Inflammatory macrophage (primary cell): ENCODE measurements at regions not wholly inside any gene's neighbourhood (a gene's known extent, or its start where the extent isn't known, plus 50 kb on each side); places are given as distances from the start of the nearest gene placed in this dataset.

Experiments
- DNase-seq, 2 donors: peaks; one replicate each; pipeline ENCODE4 v3.0.0-alpha.2; 2020 to 2022

DNA sequence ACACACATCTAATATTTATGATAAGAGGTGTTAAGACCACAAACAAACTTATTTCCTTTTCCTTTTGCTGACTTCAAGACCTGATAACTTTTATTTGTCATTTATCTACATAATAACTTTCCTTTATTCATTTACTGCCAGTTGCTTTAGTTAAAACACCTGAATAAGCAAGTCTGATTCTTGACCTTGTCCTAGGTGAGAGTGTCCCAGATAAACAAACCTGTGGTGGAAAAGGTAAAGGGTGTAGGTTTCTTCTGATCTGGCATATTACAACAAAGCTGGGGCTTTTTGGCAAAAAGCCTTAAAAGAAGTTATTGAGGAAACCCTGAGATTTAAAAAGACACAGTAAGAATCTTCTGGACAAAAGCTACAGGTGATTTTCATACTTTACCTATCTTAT, 191.5 kb downstream of the ZBBX start:
- no peak for DNase-seq

DNA sequence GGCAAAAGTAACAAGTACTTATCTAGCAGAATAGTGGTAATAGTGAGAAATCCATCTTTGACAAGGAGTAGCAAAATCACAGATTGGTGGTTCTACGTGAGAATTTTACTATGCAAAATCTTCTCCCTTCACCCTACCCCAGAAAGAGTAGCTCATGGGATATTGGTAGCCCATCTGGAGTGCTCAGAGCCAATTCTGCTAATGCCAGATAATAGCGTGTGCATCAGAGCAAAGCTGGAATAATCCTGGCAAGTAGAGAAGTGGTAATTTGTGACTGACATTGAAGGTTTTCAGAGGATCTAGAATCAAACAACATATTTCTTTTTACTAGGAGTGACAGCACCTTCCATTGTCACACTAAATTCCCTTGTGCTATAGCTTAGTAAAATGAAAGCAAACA, 192.9 kb downstream of the ZBBX start:
- DNase-seq: no peak

DNA sequence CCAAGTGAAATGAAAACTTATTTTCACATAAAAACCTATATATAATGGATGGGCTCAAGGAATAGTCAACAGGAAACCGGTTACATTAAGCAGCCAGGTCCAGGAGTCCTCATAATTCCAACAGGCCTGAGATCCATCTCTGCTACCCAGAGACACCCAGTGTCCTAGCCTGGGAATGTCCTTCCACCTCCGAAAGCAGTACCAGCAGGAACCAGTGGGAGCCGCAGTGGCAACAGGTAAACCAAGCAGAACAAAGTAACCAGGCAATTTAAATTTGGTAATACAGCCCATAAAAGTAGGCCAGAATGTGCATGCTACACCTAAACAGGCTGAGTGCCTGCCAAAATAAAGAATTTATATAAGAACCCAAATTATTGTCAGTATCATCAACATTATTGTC, 195.6 kb downstream of the ZBBX start:
- no peak for DNase-seq

DNA sequence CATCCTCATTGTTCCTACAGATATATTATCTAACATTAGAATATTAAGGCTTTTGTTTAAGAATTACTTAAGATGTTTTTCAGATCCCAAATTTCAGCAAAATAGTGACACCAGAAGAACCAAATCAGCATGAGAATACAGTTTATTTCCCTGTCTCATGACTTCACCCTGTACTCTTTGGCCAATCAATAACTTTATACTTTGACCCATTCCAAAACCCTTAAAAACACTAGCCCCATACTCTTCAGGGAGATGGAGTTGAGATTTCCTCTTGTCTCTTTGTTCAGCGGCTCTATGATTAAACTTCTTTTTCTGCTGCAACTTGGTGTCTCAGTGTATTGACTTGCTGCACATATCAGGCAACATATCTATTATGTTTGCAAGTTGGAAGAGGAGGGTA, 207.7 kb downstream of the ZBBX start:
- DNase-seq: no peak

DNA sequence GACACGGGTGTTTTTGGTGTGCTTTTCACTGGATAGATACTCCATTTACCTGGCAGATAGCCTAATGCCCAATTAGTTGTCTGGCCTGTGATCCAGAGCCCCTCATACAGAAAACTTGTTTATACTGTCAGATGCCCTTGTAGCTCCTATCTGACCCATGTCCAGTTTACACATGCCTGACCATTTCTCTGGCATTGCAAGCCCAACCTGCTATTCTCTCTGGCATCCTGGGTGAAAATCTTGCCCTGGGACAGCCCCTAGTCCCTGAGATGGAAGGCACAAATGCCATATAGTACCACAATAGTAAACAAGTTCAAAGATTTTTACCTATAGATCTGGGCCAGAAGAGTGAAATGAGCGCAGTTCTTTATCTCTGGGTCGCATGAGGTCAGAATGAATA, 212.6 kb downstream of the ZBBX start:
- no peak for DNase-seq

DNA sequence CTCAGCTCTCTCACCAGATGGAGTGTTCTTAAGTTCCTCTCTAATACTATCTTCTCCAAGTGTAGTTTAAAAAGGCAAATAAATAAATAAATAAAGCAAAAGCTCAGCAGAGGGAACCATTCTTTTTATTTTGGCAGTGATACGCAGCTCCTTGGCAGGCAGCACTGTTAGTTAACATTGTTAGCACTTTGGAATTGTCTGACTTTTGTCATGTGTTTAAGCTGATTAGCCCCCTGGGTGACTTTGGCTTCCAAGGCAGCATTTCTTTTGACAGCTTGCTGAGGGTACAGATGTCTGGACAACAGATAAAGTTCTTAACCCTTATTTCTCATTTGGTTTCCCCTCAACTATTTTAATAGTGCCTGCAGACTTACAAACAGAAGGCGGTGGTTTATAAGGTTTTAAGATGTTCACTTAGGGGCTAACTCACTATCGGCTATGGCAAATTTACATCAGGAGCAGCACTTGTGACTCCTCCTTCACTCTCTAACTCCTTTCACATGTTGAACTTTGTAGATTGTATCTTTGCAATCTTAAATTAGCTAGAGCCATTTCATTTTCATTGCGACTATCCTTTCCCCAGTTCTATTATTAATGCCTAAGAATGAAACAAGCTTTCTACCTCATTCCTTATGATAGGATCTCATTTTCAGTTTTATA, 213.4 kb downstream of the ZBBX start:
- DNase-seq: no peak

DNA sequence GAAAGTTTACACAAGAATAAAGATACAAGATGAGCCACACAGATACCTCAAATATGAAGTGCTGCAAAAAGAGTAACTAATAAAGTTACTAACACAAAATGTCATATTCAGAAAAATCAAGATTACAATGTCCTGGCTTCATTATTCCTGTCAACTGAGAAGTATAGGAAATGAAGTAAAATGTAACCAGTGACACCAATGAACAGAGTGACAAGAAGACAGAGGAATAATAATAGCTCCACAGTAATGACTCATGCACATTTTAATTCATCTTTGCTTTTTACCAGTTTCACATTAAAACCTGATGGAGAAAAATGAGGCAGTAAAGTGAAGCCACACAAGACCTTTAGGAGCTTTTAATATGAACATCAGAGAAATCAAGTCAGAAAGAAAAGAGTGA, 214.1 kb downstream of the ZBBX start:
- DNase-seq: no peak

DNA sequence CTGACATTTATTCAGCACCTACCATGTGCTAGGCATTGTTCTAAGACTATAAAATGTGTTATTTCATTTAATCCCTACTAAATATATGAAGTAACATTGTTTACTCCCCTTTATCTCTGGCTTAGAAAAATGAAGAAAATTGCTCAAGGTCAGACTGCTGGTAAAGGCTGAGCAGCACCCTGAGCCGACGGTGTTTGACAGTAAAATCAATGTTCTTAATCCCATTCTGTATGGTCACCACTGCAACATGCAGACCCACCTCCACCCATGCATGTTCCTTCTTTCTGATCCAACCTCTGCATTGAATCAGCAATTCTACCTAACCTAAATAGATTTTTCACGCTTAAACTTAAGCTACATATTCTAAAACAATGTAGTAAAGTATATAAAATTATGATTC, 216.5 kb downstream of the ZBBX start:
- DNase-seq: no peak

DNA sequence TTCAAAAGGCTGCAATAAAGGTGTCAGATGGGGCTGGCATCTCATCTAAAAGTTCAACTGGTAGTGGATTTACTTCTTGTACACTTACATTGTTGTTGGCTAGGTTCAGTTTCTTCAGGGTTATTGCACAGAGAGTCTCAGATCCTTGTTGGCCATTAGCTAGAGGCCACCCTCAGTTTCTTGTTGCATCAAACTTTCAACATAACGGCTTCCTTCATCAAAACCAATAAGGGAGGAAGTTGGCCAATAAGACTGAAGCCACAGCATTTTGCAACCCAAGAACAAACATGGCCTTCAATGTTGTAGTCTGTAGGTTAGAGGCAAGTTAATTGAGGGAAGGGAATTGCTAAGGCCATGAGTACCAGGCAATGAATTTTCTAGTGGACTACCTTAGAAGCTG, 218.0 kb downstream of the ZBBX start:
- peak; percentile 82 to 84 for DNase-seq

DNA sequence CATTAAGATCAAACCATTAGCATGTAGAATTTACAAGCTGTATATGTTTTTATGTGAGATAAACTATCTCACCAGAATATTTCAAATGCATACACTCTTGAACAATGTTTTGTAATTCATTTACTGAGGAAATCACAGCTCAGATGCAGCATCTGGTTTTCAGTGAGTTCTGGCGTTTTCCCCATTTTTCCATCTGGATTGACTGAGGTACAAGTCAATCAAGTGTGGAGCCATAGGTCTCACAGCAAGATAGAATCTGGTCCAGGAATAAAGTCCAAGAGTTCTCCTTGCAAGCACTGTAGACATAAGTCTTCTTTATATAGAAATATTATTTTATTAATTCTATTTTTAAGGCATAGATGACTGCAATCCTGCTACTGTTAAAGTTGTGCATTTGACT, 219.3 kb downstream of the ZBBX start:
- DNase-seq: no peak

DNA sequence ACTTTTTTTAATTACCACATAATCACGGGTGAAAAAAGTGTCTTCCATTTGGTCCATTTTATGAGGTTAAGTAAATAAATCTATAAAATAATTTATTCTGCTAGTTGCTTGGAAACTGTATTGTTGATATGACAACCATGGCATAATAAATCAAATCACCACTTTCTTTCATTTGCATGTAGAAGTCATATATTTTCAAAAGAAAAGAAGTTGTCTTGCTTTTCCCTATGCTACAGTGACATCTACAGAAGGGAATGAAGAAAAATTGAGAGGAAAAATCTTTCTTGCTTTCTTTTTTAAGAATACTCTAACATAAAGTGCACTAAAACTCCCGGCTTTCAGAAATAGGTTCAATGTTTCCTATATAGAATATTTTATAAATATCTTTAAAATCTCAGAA, 228.5 kb downstream of the ZBBX start:
- DNase-seq: no peak

DNA sequence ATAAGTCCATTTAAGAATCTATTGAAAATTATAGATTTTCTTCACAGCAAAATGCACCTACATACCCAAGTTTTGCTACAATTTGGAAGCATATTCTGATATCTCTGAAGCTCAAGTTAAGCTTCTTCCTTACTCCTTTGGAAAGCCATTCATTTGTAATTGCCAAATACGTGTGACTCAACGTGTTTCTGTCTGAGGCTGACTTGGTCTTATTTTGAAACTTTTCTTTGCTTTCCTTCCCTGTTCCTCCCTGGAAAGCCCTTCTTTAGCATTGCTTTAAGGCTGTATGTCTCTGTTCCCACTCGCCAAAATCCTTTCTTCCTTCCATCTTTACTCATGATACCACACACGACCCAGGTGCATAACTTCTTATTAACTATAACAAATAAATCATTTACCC, 232.0 kb downstream of the ZBBX start:
- DNase-seq: peak; percentile 66 to 71

DNA sequence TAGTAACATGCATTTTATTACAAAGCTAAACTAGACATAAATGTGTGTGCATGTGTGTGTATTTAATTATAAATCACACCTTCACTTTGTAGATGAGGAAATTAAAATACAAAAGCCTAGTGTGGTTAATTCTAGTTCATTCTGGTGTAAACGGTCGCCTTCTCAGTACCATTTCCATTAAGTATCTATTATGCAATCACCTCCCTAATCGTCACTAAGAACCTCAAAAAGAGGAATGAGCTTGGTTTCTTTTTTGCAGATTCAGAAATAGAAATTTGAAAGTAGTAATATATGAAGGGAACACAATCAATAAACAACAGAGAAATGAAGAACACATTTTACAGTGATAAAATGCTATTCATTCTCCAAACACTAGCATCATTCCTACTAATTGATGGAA, 233.2 kb downstream of the ZBBX start:
- peak; percentile 10 to 55 for DNase-seq

DNA sequence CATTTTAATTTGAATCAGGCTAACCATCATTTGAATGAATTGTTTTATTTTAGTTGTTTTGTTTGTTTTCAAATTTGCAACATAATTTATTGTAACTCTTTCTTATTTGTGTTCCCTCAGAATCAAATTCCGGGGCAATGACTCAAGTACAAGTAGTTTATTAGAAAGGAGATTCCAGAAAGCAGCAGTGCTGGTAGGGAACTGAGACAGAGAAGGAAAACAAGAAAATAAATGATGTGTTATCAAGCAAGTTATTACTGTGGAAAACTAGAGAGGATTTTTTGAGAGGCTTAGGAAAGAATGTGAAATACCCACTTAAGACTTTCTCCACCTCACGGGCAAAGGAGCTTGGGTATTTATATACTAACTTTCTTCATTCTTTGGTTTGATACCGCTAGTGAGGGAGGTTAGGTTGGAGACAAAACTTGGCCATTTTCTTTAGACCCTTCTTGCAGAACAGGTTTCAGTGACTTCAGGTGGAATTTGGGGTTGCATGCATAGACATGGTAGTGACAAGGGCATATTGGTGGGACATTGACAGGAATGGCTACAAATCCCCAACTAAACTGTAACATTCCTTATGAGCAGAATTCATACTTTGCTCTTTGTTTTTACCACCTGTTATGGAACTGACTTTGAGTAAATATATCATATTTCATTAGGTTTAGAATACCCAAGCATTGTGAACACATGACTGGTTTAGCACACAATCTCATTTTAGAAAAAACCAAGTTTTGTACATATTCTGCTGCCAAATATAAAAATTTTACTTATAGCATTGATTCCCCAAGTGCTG, 254.3 kb downstream of the ZBBX start:
- DNase-seq: no peak

DNA sequence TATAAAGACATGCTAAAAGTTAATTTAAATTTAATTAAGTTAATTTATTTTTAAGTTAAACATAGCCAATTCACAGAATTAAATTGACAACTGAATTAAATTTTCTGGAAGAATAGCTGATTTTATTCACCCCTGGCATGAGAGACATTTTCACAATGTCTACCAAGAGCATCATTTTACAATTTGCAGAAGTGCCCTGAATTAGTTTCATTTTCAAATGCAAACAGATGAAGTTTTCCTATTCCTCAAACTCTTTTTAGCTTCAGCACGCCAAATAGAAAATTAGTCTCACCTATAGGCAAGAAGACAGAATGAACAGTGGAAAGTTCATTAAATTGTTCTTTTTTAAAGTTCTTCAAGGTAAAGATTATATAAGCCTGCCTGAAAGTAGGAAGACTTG, 259.3 kb downstream of the ZBBX start:
- DNase-seq: no peak

DNA sequence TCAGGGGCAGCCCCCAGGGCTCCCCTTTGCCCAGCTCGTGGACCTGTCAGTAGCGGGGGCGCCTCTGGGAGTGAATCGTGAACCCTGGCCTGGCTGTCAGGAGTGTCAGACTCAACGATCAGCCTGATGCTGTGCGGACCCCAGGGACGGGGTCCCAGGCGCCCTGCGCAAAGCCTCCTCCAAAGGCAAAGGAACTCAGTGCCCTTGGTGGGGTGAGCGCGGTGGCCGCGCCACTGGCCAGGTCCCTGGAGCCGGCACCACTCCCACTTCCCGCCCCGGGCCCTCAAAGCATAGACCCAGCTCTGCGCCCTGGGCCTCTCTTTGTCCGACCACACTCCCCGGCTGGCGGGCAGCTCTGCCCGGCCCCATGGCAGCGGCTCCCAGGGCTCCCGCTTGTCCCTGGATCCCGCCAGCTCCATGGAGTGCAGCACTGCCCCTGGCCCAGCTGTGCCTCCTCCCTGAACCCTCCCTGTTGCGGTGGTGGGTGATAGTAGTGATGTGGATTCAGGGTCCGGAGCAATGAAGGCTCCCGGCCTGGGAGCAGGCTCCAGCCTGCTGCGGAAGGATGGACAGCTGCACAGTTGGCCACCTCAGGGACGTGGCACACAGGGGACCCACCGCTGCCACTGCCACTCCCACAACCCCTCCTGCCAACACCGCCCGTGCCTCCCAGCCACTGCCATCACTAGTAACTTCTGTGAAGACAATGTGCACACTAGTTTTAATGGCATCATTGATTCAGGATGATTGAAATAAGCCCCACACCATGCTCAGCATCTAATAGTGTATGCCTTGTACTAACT, 263.8 kb downstream of the ZBBX start:
- no peak for DNase-seq

DNA sequence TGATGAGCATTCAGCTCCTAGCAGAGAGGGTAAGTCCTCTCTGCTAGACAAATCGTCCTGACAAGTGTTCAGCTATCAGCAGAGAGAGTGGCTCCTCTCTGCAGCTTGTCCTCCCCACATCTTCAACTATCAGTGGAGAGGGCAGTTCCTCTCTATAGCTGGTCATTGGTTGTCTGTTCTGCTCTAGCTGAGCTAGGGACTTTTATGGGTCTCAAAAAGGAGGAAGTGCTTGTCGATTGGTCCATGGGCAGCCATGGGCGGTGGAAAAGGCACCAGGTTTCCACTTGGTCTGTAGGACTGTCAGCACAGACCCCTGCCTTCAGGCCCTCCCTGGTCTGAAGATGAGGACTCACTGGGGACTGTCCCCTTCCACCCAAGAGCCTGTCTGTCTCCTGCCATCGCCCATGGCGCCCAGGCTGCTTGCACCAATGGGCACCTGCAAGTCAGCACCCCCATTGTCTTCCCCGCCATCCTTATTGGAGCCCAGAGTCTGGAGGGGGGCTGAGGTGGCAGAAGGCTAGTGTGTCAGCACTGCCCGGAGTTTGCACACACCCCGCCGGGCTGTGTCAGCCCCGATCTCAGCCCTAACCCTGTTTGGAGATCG, 264.7 kb downstream of the ZBBX start:
- no peak for DNase-seq

DNA sequence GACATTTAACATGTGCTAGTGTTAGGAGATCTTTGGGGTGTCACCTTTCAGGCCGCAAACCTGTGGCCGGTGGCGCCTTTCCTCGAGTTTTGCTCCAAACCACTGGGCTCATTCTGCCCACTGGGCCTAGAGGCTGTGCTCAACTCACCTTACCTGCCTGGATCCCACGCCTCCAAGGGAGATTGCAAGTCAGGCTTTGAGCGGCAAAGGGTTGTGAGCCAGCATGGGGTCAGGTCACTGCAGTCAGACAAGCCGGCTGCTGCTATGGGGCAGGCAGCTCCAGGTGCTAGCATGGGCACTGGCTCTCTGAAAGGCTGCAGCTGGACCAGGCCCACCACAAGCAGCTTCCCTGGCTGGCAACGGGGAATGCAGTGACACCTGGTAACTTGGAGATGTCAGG, 265.5 kb downstream of the ZBBX start:
- no peak for DNase-seq

DNA sequence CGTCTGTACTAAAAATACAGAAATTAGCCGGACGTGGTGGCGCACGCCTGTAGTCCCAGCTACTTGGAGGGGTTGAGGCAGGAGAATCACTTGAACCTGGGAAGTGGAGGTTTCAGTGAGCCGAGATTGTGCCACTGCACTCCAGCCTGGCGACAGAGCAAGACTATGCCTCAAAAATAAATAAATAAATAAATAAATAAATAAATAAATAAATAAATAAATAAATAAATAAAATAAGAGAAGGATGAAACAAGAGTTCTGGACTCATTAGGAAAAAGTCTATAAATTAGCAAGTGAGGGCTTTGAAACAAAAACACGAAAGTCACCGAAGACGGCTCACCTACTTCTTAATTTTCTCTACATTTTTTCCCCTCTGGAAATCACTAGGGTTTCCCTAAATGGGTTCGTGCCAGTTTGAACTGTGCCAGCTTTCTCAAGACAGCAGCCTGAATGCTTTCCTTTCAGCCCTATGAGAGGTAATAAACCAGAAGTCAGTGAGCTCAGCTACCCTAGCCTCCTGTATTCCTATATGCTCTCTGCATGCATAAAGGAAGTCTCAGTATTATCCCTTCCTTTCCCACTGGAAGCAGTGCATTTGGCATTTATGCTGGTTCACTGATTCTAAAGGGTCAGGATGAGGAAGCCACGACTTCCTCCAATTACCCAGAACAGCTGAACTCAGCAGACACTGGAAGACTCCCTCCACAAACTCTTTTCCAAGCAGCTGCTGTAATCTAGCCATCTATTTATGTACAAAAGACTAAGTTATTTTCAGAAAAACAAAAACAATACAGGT, 266.9 kb downstream of the ZBBX start:
- DNase-seq: peak; percentile 5 to 26

DNA sequence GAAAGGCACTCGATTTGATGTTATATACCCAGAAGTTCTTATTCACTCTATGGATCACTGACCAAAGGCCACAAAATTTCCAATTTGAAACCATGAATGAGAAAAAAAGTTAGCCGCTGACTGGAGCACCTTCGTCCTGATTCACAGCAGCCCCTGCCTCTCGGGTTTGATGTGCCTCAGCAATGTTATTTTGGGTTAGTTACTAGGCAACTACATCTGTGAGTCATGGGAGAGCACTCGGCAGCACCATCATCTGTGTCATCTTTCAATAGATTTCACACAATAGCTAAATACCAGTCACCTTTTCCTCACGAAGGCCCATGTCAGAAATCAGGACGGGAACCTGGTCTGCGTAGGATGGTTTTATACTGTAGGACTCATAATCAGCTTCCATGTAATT, 269.2 kb downstream of the ZBBX start:
- no peak for DNase-seq

DNA sequence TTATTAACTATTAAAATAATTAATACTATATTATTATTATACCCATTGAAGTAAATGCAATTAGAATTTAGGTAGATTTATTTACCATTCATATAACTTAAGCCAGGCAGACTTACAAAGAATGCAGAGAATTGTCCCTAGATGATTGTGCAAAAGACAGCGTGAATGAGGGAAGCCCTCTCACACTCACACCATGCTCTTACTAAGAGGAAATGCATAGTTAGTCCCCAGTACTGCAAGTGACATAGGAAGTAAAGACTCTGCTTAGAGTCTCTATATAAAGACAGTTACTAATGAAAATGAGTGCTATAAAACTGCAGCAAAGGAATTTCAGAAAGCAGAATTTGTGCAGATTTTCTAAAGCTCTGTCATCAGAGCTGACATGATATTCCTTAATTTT, 270.4 kb downstream of the ZBBX start:
- DNase-seq: peak in 1 of 2 donors; percentile 9

DNA sequence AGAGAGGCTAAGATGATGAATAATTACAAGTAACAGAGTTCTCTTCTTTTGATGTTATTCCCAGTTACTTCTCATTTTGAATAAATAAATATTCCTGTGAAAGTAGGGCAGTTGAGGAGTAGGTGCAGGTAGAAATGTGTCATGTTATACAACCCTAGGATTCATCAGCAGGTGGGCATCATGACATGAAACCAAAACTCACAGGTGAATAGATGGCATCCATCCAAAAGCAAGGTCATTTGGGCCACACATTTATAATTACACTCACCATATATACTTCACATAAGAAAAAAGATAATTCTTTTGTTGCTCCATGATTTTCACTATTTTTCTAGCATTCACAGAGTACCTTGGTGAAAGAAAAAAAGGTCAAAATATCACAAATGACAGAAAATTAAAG, 273.6 kb downstream of the ZBBX start:
- no peak for DNase-seq
